Erythroblast (primary cell): ENCODE measurements at regions not wholly inside any gene's neighbourhood (a gene's known extent, or its start where the extent isn't known, plus 50 kb on each side); places are given as distances from the start of the nearest gene placed in this dataset.

Source experiments
- GATA1 ChIP-seq: IDR thresholded peaks from 2 replicates; pipeline ENCODE4 v1.6.1; 2011; ENCODE audit warnings: low read depth, mild to moderate bottlenecking, control low read depth, low read length, moderate library complexity
- POLR2A ChIP-seq: IDR thresholded peaks from 2 replicates; pipeline ENCODE4 v1.6.1; 2011; ENCODE audit warnings: mild to moderate bottlenecking, low read length

GRCh38 chr20:20915844-20916243, 190.3 kb downstream of the LINC00237 start:
- TF ChIP-seq POLR2A, result no peak
- no peak for TF ChIP-seq GATA1
